ENCODE measurements at regions not wholly inside any gene's neighbourhood (a gene's known extent, or its start where the extent isn't known, plus 50 kb on each side); places are given as distances from the start of the nearest gene placed in this dataset.
A peak's percentile ranks its signal among the peaks of the same experiment; 100 is the strongest.

GRCh38 chr10:35912615-35913569 lies 270.8 kb upstream of the FZD8 start:
- Histone ChIP-seq H3K27me3 (ENCODE audit: control insufficient read depth, insufficient read depth, low read length) (no peaks in the 10 kb centered on the region), H3K27ac (ENCODE audit: insufficient read depth, low read length) (peak overlapping the region; percentile 22), H3K9me3 (ENCODE audit: control insufficient read depth, insufficient read depth, low read depth, low read length) (no peaks in the 10 kb centered on the region), H4K20me1 (ENCODE audit: control insufficient read depth, extremely low read depth, insufficient read depth, low read length) (no peaks in the 10 kb centered on the region), H3K4me1 (ENCODE audit: control insufficient read depth, extremely low read depth, insufficient read depth, low read length) (peaks cover 7% of the 10 kb centered on the region), H2AFZ (ENCODE audit: low read length) (no peak overlapping the region), H3K9ac (ENCODE audit: insufficient read depth, low read length) (no peak overlapping the region), H3K4me2 (ENCODE audit: extremely low read depth, insufficient read depth, low read length) (peak overlapping the region; percentile 40), H3K4me3 (replicated peaks in 1 of 4; ENCODE audit: control extremely low read depth in 1 of 4, insufficient read depth in 1 of 4, low read depth in 3 of 4, low read length in 4 of 4) (no peak overlapping the region), H3K36me3 (ENCODE audit: control insufficient read depth, insufficient read depth, low read length) (no peaks in the 10 kb centered on the region), H3K79me2 (ENCODE audit: control insufficient read depth, insufficient read depth, low read length) (no peaks in the 10 kb centered on the region)
- DNase-seq (ENCODE audit: low read depth in 2 of 2) = peak; percentile 44 to 60
- TF ChIP-seq EZH2 (IDR thresholded peaks at IDR 0.05; ENCODE audit: low read length, missing control alignments) (no peak), CTCF (conservative IDR thresholded peaks at IDR 0.05 in 1 of 2, IDR thresholded peaks at IDR 0.05 in 1 of 2; ENCODE audit: low read depth in 1 of 2, low read length in 2 of 2) (no peak)

GRCh38 chr10:35911954-35912353 lies 269.9 kb upstream of the FZD8 start:
- no peaks in the 10 kb centered on the region for H3K27me3 ChIP-seq (ENCODE audit: control insufficient read depth, insufficient read depth, low read length)
- no peaks in the 10 kb centered on the region for H4K20me1 ChIP-seq (ENCODE audit: control insufficient read depth, extremely low read depth, insufficient read depth, low read length)
- H3K4me2 ChIP-seq (ENCODE audit: extremely low read depth, insufficient read depth, low read length) = no peak overlapping the region
- H3K27ac ChIP-seq (ENCODE audit: insufficient read depth, low read length) = peak overlapping the region; percentile 22
- DNase-seq (ENCODE audit: low read depth in 2 of 2) = no peak
- H3K4me1 ChIP-seq (ENCODE audit: control insufficient read depth, extremely low read depth, insufficient read depth, low read length) = peaks cover 7% of the 10 kb centered on the region
- no peaks in the 10 kb centered on the region for H3K36me3 ChIP-seq (ENCODE audit: control insufficient read depth, insufficient read depth, low read length)
- H3K9me3 ChIP-seq (ENCODE audit: control insufficient read depth, insufficient read depth, low read depth, low read length) = no peaks in the 10 kb centered on the region
- H3K79me2 ChIP-seq (ENCODE audit: control insufficient read depth, insufficient read depth, low read length) = no peaks in the 10 kb centered on the region
- TF ChIP-seq CTCF (conservative IDR thresholded peaks at IDR 0.05 in 1 of 2, IDR thresholded peaks at IDR 0.05 in 1 of 2; ENCODE audit: low read depth in 1 of 2, low read length in 2 of 2) = no peak
- no peak for TF ChIP-seq EZH2 (IDR thresholded peaks at IDR 0.05; ENCODE audit: low read length, missing control alignments)
- no peak overlapping the region for H2AFZ ChIP-seq (ENCODE audit: low read length)
- H3K9ac ChIP-seq (ENCODE audit: insufficient read depth, low read length) = no peak overlapping the region
- H3K4me3 ChIP-seq (replicated peaks in 1 of 4; ENCODE audit: control extremely low read depth in 1 of 4, insufficient read depth in 1 of 4, low read depth in 3 of 4, low read length in 4 of 4) = no peak overlapping the region

GRCh38 chr10:35911233-35911632 lies 269.1 kb upstream of the FZD8 start:
- H3K9ac ChIP-seq (ENCODE audit: insufficient read depth, low read length) = no peak overlapping the region
- no peak for TF ChIP-seq CTCF (conservative IDR thresholded peaks at IDR 0.05 in 1 of 2, IDR thresholded peaks at IDR 0.05 in 1 of 2; ENCODE audit: low read depth in 1 of 2, low read length in 2 of 2)
- no peak for TF ChIP-seq EZH2 (IDR thresholded peaks at IDR 0.05; ENCODE audit: low read length, missing control alignments)
- H2AFZ ChIP-seq (ENCODE audit: low read length) = no peak overlapping the region
- H3K79me2 ChIP-seq (ENCODE audit: control insufficient read depth, insufficient read depth, low read length) = no peaks in the 10 kb centered on the region
- H3K4me2 ChIP-seq (ENCODE audit: extremely low read depth, insufficient read depth, low read length) = no peak overlapping the region
- peaks cover 7% of the 10 kb centered on the region for H3K4me1 ChIP-seq (ENCODE audit: control insufficient read depth, extremely low read depth, insufficient read depth, low read length)
- no peak overlapping the region for H3K27ac ChIP-seq (ENCODE audit: insufficient read depth, low read length)
- no peaks in the 10 kb centered on the region for H4K20me1 ChIP-seq (ENCODE audit: control insufficient read depth, extremely low read depth, insufficient read depth, low read length)
- H3K27me3 ChIP-seq (ENCODE audit: control insufficient read depth, insufficient read depth, low read length) = no peaks in the 10 kb centered on the region
- H3K9me3 ChIP-seq (ENCODE audit: control insufficient read depth, insufficient read depth, low read depth, low read length) = no peaks in the 10 kb centered on the region
- no peaks in the 10 kb centered on the region for H3K36me3 ChIP-seq (ENCODE audit: control insufficient read depth, insufficient read depth, low read length)
- no peak for DNase-seq (ENCODE audit: low read depth in 2 of 2)
- H3K4me3 ChIP-seq (replicated peaks in 1 of 4; ENCODE audit: control extremely low read depth in 1 of 4, insufficient read depth in 1 of 4, low read depth in 3 of 4, low read length in 4 of 4) = no peak overlapping the region

Data from fibroblast of lung (primary cell).